Activated CD4-positive, CD25-positive, alpha-beta regulatory T cell treated with anti-CD3 and anti-CD28 coated beads, Interleukin-2, amount 50 U/mL, for 16 hours (primary cell): ENCODE measurements at regions not wholly inside any gene's neighbourhood (a gene's known extent, or its start where the extent isn't known, plus 50 kb on each side); places are given as distances from the start of the nearest gene placed in this dataset.
"Not testable (repeated sequence)": the region's sequence is repeated elsewhere in the genome, so short reads cannot be mapped to it uniquely, and the experiment has no call there.

Experiments used
- DNase-seq: peaks from one replicate; pipeline ENCODE4 v3.0.0-alpha.2; 2020; ENCODE audit warnings: low read depth, low spot score

- no peak for DNase-seq
Measured at GRCh38 chr5:163947848-163948666, 442.6 kb downstream of the MAT2B start.

GRCh38 chr5:163950248-163950647 is 444.8 kb downstream of the MAT2B start:
- DNase-seq = no peak

- no peak for DNase-seq
Measured at GRCh38 chr5:163951069-163951468, 445.6 kb downstream of the MAT2B start.

GRCh38 chr5:163953901-163954300 is 448.5 kb downstream of the MAT2B start:
- DNase-seq = no peak

GRCh38 chr5:163961230-163961629 is 455.8 kb downstream of the MAT2B start:
- DNase-seq = not testable (repeated sequence)

- DNase-seq = no peak
Measured at GRCh38 chr5:163963881-163964280, 458.5 kb downstream of the MAT2B start.

GRCh38 chr5:163964671-163965070 is 459.3 kb downstream of the MAT2B start:
- DNase-seq = no peak

- DNase-seq = no peak
Measured at GRCh38 chr5:163967268-163967667, 461.8 kb downstream of the MAT2B start.

- no peak for DNase-seq
Measured at GRCh38 chr5:163968651-163969050, 463.2 kb downstream of the MAT2B start.

GRCh38 chr5:163976696-163977095 is 471.3 kb downstream of the MAT2B start:
- DNase-seq = no peak

GRCh38 chr5:163978897-163979296 is 473.5 kb downstream of the MAT2B start:
- DNase-seq = no peak

GRCh38 chr5:163988566-163988965 is 483.1 kb downstream of the MAT2B start:
- DNase-seq = no peak

GRCh38 chr5:163993126-163993525 is 487.7 kb downstream of the MAT2B start:
- DNase-seq = no peak

- DNase-seq = no peak
Measured at GRCh38 chr5:163995206-163995605, 489.8 kb downstream of the MAT2B start.

- DNase-seq = no peak
Measured at GRCh38 chr5:163997965-163998364, 492.5 kb downstream of the MAT2B start.

GRCh38 chr5:164000241-164000640 is 494.8 kb downstream of the MAT2B start:
- DNase-seq = no peak

GRCh38 chr5:164000819-164001218 is 495.4 kb downstream of the MAT2B start:
- no peak for DNase-seq

- no peak for DNase-seq
Measured at GRCh38 chr5:164002214-164002613, 496.8 kb downstream of the MAT2B start.

- no peak for DNase-seq
Measured at GRCh38 chr5:164002628-164003027, 497.2 kb downstream of the MAT2B start.

GRCh38 chr5:164005071-164005470 is 499.7 kb downstream of the MAT2B start:
- no peak for DNase-seq

GRCh38 chr5:164007064-164007463 is 501.6 kb downstream of the MAT2B start:
- no peak for DNase-seq

- DNase-seq = no peak
Measured at GRCh38 chr5:164009621-164010020, 504.2 kb downstream of the MAT2B start.

GRCh38 chr5:164010900-164011299 is 505.5 kb downstream of the MAT2B start:
- no peak for DNase-seq

- no peak for DNase-seq
Measured at GRCh38 chr5:164012371-164012770, 507.0 kb downstream of the MAT2B start.
